ENCODE measurements at regions not wholly inside any gene's neighbourhood (a gene's known extent, or its start where the extent isn't known, plus 50 kb on each side); places are given as distances from the start of the nearest gene placed in this dataset.
"Not testable (repeated sequence)": the region's sequence is repeated elsewhere in the genome, so short reads cannot be mapped to it uniquely, and the experiment has no call there.

DNA sequence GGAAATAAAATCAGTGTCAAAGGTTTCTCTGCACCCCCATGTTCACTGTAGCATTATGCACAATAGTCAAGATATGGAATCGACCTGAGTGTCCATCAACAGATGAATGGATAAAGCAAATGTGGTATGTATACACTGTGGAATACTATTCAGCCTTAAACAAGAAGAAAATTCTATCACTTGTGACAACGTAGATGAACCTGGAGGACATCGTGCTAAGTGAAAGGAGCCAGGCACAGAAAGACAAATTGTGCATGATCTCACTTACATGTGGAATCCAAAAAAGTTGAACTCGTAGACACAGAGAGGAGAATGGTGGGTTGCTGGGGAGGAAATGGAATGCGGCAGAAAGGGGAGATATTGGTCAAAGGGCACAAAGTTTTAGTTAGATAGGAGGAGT is 136.3 kb upstream of the ESR1 start:
- DNase-seq = no peak

DNA sequence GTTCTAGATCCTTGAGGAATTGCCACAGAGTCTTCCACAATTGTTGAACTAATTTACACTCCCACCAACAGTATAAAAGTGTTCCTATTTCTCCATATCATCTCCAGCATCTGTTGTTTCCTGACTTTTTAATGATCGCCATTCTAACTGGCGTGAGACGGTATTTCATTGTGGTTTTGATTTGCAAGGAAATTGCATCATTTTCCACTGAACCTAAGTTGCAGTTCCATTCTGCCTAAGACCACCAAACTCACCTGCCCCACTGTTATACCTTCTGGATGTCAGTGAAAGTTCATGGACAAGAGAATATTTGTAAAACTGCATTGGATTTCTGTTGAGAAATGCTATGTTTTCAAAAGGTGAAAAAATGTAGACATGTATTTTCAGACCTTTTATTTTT is 132.9 kb upstream of the ESR1 start:
- DNase-seq = no peak

DNA sequence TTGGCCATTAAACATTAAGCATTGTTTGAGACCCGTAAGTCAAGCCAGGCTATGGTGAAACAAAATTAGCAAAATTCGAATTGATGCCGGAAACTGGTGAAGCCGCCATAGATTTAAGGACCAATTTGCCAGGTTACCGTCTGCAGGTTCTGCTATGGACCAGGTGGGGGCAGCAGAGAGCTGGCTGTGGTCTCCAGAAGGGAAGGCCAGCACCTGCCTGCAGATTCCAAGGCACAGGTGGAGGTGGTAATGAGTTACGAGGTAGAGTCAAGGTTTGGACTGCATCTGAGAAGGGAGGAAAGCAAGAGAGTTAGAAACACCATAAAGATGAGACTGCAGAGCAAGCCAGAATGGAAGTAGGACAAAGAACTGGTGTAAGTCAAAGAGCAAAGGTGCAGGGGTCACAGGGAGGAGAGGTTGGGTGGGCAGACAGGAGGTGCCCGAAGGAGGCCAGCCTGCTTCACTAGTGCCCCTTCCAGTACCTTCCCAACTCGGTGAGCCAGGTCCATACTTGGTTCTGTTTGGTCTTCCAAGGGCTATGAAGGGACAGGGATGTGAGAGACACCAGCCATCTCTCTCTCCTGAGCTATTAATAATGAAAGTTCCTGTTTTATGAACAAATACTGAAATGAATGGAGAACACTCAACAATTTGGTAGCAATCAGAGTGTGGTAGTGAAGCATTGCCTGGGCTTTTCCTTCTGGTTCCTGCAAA is 131.6 kb upstream of the ESR1 start:
- DNase-seq = peak; percentile 28

DNA sequence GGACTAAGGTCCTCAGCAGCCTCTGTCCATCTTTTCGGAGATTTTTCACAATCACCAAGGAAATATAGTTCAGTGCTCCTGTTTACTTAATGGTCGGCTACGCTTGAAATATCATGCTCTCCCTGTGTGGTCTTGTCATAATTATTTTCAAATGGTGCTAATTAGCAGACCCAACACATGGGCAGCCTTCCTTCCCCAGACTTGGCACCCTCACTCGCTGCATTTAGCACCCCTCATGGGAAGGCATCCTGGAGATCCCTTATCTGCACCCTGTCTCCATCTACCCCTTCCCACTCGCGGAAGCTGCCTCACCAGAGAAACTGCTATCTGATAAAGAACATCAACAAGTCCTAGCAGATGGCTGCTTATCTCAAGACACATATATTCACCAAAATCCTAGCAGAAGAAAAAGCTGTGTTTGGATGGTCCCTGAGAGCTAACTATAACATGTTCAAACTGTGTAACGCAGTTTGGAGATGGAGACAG is 131.0 kb upstream of the ESR1 start:
- no peak for DNase-seq

DNA sequence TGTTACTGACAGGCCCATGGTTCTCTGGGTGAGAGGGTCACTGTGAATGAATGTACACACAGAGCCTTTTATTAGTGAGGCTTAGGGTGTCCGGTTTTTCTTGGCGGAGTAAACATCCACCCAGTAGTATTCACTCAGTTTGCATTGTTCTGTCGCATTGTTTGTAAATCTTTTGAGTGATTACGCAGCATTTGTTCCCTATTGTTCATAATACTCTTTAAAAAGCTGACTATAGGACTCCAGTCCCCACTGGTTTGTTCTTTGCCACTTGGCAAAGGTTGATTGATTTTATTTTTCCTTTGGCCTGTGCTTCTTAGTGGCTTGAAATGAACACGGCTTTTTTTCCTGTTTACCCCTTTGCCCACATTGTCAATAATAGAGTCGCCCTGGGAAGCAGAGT is 130.1 kb upstream of the ESR1 start:
- DNase-seq = no peak

DNA sequence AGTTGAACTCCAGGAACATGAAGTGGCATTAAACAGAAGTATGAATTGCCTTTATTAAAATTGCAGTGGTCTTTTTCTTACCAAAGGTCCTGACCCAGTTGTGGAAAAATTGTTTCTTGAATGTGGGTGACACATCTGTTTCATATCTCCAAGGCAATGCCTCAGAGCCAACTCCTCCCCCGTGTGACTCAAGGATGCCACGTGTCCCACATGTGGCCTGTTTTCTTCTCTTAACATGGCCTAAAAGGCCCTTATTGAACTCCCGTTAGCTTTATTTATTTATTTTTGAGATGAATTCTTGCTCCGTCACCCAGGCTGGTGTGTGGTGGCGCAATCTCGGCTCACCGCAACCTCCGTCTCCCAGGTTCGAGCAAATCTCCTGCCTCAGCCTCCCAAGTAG is 128.4 kb upstream of the ESR1 start:
- no peak for DNase-seq

DNA sequence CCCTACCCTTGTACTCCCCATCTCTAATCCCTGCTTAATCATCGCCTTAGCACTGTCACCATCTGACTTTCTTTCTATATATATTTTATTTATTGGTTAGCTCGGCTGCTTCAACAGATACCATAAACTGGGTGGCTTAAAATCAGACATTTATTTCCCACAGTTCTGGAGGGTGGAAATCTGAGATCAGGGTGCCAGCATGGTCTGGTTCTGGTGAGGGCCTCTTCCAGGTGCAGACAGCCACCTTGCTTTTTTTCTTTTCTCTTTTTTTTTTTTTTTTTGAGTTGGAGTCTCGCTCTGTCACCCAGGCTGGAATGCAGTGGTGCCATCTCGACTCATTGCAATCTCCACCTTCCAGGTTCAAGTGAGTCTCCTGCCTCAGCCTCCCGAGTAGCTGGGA is 127.5 kb upstream of the ESR1 start:
- no peak for DNase-seq

DNA sequence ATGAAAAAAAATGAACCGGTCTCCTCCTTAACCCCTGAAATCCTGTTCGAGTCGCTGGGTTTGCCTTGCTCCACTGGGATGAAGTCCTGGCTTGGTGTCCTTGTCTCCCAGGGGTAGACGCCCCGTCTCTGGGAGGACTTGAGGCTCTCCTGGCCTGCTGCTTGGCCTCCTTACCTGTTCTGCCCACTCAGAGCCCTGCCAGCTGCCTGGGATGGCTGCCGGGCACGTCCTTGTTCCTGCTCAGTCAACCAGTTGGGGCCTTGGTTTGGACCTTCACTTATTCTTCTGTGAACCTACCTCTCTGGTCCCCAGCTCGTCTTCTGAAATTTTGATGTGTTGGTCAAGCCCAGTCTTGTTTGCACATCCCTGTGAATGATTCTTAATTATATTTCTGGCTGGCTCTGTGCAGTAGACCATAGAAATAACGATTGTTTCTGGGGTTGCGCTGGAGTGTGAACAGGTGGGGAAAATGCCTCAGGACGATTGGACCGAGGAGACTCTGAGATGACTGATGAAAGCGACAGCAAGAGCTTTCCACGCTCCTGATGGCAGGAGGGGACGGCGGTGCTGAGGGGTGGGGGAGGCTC is 126.5 kb upstream of the ESR1 start:
- DNase-seq = no peak

DNA sequence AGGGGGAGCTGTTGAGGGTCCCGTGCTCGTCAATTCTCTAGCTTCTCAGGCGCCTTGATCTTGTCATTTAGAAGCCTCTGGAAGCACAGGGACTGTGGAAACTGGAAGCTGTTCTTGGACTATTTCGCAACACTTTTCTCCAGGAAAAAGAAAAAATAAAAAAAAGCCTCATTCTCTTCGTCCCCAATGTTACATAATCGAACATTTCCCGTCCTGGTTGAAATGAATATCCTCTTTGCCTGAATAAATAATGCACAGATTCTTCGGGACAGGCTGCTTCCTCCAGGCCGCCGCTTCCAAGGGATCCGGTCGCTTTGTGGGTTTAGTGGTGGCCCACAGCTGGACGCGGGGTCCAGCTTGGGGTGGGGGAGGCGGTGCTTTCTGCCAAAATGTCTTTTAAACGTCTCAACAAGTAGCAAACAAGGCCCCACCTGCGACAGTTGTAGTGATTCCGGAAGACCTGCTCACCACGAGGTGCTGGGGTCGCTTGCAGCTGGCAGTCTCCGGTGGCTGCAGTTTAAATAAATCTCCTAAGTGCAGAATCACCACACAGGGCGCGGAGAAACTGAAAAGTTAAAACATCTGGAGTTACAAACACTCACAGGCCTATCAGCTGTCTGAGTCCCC is 125.9 kb upstream of the ESR1 start:
- peak; percentile 41 for DNase-seq

DNA sequence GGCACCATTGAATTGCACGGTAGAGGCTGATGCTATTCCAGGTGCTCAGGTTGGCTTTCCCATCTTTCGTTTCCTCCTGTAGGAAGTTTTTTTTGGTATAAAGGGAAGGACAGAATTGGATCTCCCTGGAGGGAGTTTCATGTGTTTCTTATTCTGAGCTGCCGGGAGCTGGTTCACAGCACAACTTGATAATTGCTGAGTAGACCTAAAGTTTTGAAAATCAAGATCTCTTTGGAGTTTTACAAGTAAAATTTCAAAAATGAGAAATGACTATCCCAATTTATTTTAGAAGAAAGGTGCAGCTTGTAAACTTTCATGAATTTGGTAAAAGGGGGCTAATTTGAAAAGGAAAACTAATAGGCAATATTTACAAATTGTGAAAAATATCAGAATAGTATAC is 125.2 kb upstream of the ESR1 start:
- no peak for DNase-seq

DNA sequence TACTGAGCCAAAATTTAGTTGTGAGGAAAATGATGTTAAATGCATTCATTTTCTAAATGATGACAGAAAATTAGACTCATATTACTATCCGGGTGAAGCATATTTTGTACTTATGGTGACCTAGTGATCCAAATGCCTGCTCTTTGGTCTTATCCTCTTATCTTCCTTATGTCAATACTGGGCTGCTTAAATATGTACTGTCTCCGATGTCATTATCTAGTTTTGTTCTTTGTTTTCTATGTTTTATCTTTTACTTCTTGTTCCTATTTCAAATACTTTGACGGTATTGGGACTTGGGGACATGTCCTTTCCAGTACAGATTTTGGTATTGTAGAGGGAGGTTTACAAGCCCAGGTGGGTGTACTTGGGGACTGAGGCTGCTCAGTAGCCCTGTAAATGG is 124.6 kb upstream of the ESR1 start:
- DNase-seq = no peak

DNA sequence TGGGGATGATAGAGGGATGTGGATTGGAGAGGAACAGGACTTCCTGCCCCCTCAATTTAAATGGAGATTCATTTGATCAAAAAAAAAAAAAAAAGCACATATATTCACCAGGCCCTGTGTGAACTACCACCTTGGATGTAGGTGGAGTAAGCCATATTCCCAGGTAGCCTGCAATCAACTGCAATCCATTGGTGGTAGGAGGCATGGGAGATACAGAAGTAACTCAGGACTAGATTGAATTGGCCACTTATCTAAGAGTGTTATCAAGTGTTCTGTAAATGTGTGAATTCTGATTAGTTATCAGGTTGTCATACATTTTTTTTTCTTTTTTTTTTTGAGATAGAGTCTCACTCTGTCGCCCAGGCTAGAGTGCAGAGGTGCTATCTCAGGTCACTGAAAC is 124.1 kb upstream of the ESR1 start:
- no peak for DNase-seq

DNA sequence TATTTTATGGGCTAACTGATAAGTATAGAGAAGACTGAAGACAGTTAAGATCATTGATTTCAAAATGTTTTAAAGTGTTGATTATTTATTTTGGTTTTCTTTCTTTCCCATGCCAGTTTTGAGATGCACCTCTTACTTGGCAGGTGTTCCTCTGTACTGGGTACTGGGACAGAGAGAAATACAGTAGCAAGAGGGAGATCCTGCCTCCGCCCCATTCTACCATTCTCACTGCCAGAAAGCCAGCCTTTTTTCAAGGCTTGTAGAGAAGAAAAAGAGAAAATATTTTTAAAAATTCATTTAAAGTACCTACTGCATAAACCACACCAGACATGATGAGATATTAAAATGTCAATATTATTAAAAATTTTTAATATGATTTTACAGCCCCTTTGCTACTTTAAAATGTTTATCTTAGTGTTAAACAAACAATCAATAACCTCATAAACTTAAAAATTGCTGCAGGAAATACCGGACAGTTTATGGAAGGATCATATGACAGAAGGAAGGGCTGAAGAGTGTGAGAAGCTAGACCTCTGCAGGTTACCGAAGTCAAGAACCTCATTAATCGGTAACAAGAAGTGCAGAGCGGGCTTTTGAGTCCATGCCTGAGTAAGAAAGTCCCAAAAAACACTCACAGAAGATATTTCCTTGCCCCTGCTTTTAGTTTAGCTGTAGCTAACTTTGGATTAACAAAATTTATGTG is 117.8 kb upstream of the ESR1 start:
- no peak for DNase-seq

DNA sequence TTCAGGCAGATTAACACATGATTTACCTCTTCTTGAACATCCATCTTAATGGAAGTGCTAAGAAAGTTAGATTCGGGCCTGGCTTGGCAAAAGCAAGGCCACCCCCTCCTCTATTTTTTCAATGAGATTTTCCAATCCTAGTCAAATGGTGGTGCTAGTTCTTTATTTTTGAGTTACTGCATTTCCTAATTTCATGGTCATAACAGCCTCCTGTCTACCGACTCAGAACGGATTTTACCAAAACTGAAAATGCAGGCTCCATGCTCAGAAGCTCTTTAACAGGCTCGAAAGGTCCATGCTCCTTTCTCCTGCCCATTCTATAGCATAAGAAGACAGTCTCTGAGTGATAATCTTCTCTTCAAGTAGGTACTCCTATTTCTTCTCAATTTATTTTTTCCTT is 117.2 kb upstream of the ESR1 start:
- DNase-seq = no peak

DNA sequence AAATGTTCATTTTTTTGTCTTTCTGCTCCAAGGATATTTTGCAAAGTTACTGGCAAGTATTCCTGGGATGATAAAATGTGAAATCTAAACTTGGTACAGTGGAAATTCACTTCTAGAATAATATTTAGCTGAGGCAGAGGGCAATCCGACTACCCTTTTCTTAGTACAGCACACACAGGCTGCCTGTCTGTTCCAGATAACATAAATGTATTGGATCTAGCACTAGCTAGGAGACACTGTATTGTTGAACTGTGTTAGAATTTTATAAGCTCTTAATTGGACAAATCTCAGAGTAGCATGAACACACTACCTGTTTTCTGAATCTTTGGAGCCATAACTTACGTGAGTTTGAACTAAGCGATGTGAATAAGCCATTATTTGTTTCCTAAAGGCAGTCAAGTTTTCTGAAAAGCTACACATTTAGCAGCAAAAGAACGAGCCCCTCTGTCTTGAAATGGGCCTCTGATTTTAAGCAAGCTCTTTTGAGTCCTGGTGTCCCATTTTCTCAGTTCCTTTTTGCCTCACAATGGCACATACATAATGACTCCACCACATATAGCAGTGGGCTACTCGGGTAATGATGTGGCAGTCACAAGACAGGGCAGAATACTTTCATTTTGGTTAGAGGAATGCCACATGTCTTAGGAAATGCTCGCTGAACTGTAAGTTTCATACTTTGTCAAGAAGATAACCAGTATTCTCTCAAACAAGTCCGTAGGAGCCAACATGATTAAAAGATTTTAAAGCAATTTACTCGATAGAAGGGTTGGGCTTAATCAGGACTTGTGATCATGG is 116.5 kb upstream of the ESR1 start:
- no peak for DNase-seq

DNA sequence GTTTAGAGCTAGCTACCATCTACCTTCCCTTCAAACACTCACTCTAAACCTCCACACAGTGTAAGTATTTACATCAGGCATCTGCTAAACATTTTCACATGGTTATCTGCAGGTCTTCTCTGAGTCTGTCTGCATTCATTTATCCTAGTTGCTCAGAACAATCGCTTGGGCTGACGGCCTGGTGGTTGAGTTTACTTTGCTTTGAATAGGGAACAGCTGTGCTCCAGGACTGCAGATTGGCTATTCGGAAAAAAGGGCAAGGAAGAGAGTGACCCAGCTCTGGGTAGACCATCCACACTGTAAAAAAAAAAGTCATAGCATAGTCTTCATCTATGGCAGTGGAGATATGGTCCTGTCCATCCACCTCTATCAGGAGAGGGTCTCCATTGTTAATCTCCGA is 115.3 kb upstream of the ESR1 start:
- no peak for DNase-seq

DNA sequence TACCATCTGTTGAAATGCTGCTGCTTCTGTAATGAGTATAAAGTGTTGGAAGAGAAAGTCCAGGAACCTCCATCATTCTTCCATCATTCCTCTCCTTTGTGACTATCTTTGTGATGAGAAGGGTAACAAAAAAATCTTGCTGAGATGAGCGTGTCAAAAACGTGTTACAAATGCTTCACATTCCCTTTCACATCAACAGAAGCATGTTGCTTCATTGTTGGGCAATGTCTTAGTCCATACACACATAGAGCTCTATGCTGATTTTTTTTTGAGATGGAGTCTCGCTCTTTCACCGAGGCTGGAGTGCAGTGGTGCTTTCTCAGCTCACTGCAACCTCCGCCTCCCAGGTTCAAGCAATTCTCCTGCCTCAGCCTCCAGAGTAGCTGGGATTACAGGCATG is 114.1 kb upstream of the ESR1 start:
- no peak for DNase-seq

DNA sequence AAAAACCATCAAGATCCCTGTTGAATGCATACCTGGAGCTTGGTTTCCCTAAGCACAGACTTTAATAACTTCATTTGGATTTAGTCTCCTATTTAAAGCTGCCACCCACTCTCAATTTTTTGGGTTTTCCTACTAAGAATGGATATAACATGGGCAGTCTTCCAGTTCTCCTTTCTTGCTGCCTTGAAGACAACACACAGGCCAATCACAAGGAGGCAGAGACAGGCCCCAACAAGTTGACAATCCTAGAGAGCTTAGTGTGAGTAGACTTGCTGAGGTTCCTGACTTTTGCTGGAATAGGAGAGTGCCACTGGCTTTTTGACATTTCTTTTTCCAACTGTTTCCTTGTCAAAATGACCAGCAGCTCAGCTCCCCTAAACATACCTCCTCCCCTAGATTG is 112.3 kb upstream of the ESR1 start:
- no peak for DNase-seq

DNA sequence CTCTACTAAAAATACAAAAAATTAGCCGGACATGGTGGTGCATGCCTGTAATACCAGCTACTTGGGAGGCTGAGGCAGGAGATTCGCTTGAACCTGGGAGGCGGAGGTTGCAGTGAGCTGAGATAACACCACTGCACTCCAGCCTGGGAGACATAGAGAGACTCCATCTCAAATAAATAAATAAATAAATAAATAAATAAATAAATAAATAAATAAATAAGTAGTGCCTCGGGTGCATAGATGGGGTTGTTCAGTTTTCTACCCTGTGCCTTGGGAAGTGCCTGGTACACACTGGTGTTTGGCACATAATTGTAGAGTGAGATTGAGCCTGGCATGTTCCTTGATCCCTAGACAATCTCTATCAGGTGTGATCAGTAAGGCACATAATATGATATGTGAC is 111.2 kb upstream of the ESR1 start:
- not testable (repeated sequence) for DNase-seq

DNA sequence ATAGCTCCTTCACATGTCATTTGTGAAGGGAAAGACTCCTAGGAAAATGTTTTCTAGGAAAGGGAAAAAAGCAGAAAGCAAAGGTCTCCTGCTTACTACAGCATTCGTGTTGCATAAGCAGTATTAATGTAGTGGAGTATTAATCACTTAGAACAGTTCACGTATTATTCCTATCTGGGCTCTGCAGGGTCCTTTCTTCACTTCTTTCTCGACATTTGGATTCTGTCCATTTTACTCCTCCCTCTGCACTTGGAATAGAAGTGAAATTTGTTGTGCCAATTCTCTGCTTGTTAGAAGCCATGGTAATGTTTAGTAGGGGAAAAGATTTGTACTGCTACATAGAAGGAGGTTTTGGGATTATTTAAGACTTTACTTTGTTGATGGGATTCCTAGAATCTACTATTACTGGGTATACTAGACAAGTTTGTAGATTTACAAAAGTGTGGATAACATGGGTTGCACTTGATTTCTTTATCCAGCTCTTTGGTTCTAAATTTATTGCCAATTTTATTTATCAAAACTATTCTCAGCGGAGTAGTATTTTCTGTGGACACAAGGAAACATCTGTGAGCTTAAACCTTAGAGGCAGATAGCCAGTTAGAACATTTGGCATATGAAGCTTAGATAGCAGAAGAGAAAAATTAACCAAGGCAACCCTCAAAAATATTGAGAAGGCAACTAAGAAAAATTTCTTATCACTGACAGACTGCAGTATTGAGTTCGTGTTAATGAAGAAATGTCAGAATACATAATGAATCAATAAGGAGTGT is 108.4 kb upstream of the ESR1 start:
- no peak for DNase-seq

DNA sequence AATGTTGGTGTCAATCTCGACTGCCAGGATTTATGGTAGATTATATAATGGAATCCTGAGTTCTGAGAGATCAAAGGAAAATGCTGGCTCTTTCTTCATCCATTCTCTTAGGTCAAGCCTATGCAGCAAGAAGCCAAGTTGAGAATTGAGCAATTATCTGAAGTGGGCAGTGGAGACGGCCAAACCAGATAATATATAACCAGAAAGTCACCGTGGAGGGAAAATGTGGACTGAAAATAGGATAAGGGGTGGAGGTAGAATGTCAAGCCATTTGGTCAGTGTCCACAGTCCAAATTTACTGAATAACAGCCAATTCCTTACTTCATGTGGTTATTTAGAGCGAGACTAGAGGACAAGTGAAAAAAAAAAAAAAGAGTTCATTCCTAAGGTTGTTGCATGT is 107.8 kb upstream of the ESR1 start:
- DNase-seq = no peak

DNA sequence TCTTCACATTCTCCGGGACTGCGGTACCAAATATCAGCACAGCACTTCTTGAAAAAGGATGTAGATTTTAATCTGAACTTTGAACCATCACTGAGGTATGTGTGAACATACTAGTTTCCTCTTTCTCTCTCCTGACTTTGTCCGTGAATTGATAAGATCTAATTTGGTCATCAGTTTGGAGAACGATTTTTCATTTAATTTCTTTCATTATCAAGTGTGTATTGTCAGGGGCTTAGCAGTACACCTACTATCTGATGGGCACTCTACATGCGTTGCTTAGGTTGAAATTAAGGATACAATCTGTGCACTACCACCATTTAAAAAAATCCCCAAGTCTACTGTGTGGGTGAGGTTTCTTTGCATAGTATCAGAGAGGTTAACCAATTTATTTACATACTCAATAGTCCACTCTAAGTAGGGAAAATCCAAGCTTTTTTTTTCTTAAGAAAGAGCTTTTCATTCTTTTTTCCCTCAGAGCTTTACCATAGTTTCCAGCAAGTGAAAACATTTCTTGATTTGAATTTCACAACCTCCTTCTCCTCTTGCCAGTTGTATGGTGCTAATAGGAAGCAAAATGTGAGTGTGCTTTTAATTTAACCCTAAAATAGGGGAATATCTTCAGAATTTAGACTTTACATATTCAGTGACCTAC is 105.4 kb upstream of the ESR1 start:
- no peak for DNase-seq
